Smooth muscle cell (in vitro differentiated cells): ENCODE measurements at regions not wholly inside any gene's neighbourhood (a gene's known extent, or its start where the extent isn't known, plus 50 kb on each side); places are given as distances from the start of the nearest gene placed in this dataset.

Source experiments
- DNase-seq: peaks from one replicate; lab custom pipeline; 2025; ENCODE audit not compliant: unreplicated experiment; lab: John Stamatoyannopoulos, UW
- H2AFZ ChIP-seq: fragments of 200-600 bp; sonication (generic); 2 replicates; pipeline ENCODE4 v1.6.0; 2016; ENCODE audit warnings: antibody characterized with exemption, low read depth, mild to moderate bottlenecking
- H3F3A ChIP-seq: fragments of 200-600 bp; sonication (generic); 2 replicates; pipeline ENCODE4 v1.6.0; 2017; ENCODE audit warnings: antibody characterized with exemption, low read depth
- H3K27ac ChIP-seq: fragments of 200-600 bp; sonication (generic); 2 replicates; pipeline ENCODE4 v1.5.1; 2016; ENCODE audit warnings: low read depth, mild to moderate bottlenecking
- H3K27me3 ChIP-seq: fragments of 200-600 bp; sonication (generic); 2 replicates; pipeline ENCODE4 v1.6.1; 2016; ENCODE audit warnings: low read depth, mild to moderate bottlenecking
- H3K36me3 ChIP-seq: fragments of 200-600 bp; sonication (generic); 2 replicates; pipeline ENCODE4 v1.5.1; 2016; ENCODE audit warnings: low read depth
- H3K4me1 ChIP-seq: fragments of 200-600 bp; sonication (generic); 2 replicates; pipeline ENCODE4 v1.5.1; 2016; ENCODE audit warnings: low read depth
- H3K4me2 ChIP-seq: fragments of 200-600 bp; sonication (generic); 2 replicates; pipeline ENCODE4 v1.6.0; 2016; ENCODE audit warnings: mild to moderate bottlenecking
- H3K4me3 ChIP-seq: fragments of 200-600 bp; sonication (generic); 2 replicates; pipeline ENCODE4 v1.5.1; 2016; ENCODE audit warnings: mild to moderate bottlenecking
- H3K79me2 ChIP-seq: fragments of 200-600 bp; sonication (generic); 2 replicates; pipeline ENCODE4 v1.6.0; 2016; ENCODE audit warnings: low read depth, mild to moderate bottlenecking
- H3K9ac ChIP-seq: fragments of 200-600 bp; sonication (generic); 2 replicates; pipeline ENCODE4 v1.6.0; 2016; ENCODE audit warnings: low read depth
- H3K9me3 ChIP-seq: fragments of 200-600 bp; sonication (generic); replicated peaks from 2 replicates; pipeline ENCODE4 v1.5.1; 2016; ENCODE audit warnings: low read depth
- H4K20me1 ChIP-seq: fragments of 200-600 bp; sonication (generic); 2 replicates; pipeline ENCODE4 v1.6.0; 2016; ENCODE audit warnings: low read depth
- CTCF ChIP-seq: fragments of 200-600 bp; sonication (generic); IDR thresholded peaks from 2 replicates; pipeline ENCODE4 v1.5.1; 2017; ENCODE audit warnings: borderline replicate concordance, mild to moderate bottlenecking, antibody characterized with exemption; ENCODE audit not compliant: insufficient read depth, poor library complexity, severe bottlenecking
- WGBS: methylation state at CpG from one replicate; pipeline ENCODE4 v1.1.7; 2016; ENCODE audit warnings: low lambda C conversion rate; 5-methylcytosine and 5-hydroxymethylcytosine counted together

GRCh38 chr10:90180886-90181691, 479.7 kb downstream of the KIF20B start:
- no peak for TF ChIP-seq CTCF
- no peak overlapping the region for H3K4me2 ChIP-seq
- no peaks in the 10 kb centered on the region for H3F3A ChIP-seq
- no peak overlapping the region for H3K9ac ChIP-seq
- H3K9me3 ChIP-seq = no peaks in the 10 kb centered on the region
- no peaks in the 10 kb centered on the region for H3K36me3 ChIP-seq
- H3K79me2 ChIP-seq = no peaks in the 10 kb centered on the region
- no peak for DNase-seq
- H4K20me1 ChIP-seq = no peaks in the 10 kb centered on the region
- no peak overlapping the region for H3K4me3 ChIP-seq
- WGBS = 80% methylated on average over 7 of the region's 7 CpGs
- no peaks in the 10 kb centered on the region for H3K27me3 ChIP-seq
- no peaks in the 10 kb centered on the region for H3K4me1 ChIP-seq
- no peak overlapping the region for H2AFZ ChIP-seq
- peak overlapping the region; percentile 60 for H3K27ac ChIP-seq

GRCh38 chr10:90192825-90193224, 491.4 kb downstream of the KIF20B start:
- WGBS = 47% methylated on average over 1 of the region's 1 CpG
- H3K4me2 ChIP-seq = peak overlapping the region; percentile 18
- H4K20me1 ChIP-seq = no peaks in the 10 kb centered on the region
- H3K36me3 ChIP-seq = no peaks in the 10 kb centered on the region
- no peak overlapping the region for H3K4me3 ChIP-seq
- no peak for TF ChIP-seq CTCF
- no peaks in the 10 kb centered on the region for H3K4me1 ChIP-seq
- H3F3A ChIP-seq = no peaks in the 10 kb centered on the region
- DNase-seq = no peak
- H3K9me3 ChIP-seq = no peaks in the 10 kb centered on the region
- no peak overlapping the region for H3K9ac ChIP-seq
- H3K27me3 ChIP-seq = no peaks in the 10 kb centered on the region
- no peak overlapping the region for H2AFZ ChIP-seq
- H3K79me2 ChIP-seq = no peaks in the 10 kb centered on the region
- peak overlapping the region; percentile 41 for H3K27ac ChIP-seq

DNA sequence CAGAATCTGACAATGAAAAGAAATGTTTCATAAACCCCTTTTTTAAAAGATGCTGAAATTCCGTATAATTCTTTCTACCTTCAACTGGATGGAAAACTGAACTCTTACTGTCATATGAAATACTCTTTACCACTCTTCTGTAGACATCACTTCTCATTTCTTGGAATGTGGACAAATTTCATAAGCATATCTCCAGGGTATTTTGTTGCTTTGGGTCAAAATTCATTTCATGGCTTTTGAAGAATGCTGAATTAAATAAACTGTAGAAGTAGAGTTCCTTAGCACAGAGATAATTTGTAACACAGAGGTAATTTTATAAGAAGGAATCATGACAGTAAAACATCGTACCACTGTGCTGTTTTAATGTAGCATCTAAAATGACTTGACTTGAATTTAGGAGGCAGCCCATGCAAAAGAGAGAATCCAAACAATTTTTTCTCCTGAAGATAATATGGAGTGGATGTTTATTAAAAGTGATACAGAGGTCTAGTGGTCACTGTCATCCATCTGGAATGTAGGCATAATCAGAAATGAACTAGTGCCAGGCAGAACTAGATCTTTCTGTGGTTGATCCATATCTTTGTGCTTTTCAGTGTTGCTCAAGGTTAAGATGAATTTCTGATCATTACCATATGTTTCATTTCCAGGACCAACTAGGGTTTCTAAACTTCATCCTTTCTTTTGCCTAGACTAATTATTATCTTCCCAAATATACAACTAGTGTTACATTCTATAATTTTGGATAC, 492.0 kb downstream of the KIF20B start:
- WGBS = 73% methylated on average over 2 of the region's 2 CpGs
- H3F3A ChIP-seq = no peaks in the 10 kb centered on the region
- no peak overlapping the region for H2AFZ ChIP-seq
- H3K4me3 ChIP-seq = no peak overlapping the region
- H3K9me3 ChIP-seq = no peaks in the 10 kb centered on the region
- H3K36me3 ChIP-seq = no peaks in the 10 kb centered on the region
- peak overlapping the region; percentile 41 for H3K27ac ChIP-seq
- no peaks in the 10 kb centered on the region for H3K79me2 ChIP-seq
- TF ChIP-seq CTCF = no peak
- no peaks in the 10 kb centered on the region for H3K4me1 ChIP-seq
- peak overlapping the region; percentile 18 for H3K4me2 ChIP-seq
- H4K20me1 ChIP-seq = no peaks in the 10 kb centered on the region
- H3K9ac ChIP-seq = no peak overlapping the region
- H3K27me3 ChIP-seq = no peaks in the 10 kb centered on the region
- DNase-seq = no peak
